HepG2 (cell line): ENCODE measurements at regions not wholly inside any gene's neighbourhood (a gene's known extent, or its start where the extent isn't known, plus 50 kb on each side); places are given as distances from the start of the nearest gene placed in this dataset.

ENCODE experiments used
- ATAC-seq: fragments of 200-7000 bp; cut with Tn5 transposase; 3 replicates; pipeline ENCODE4 v1.9.1; 2020; ENCODE audit warnings: mild to moderate bottlenecking, moderate library complexity
- BruUV-seq: library from RNA; stranded (reverse); fragments of 400-500 nt; replicated peaks from 2 replicates; lab custom pipeline; 2021; lab: Mats Ljungman, UMichigan
- CTCF ChIA-PET: fragments of 300-600 bp; formaldehyde crosslinking; extraction: SDS; loops from one replicate; lab custom pipeline; 2021; ENCODE audit warnings: low total read pairs, inconsistent platforms, low intra/inter-chr PET ratio; lab: Yijun Ruan, JAX
- POLR2A ChIA-PET: fragments of 350-600 bp; sonication (Branson Sonifier 250); formaldehyde crosslinking; loops from one replicate; lab custom pipeline; 2020; ENCODE audit warnings: antibody characterized with exemption, inconsistent platforms; lab: Yijun Ruan, JAX
- DNase-seq: peaks from one replicate; pipeline ENCODE4 v3.0.0-alpha.2; 2015; ENCODE audit warnings: low spot score
- FAIRE-seq: peaks from 3 replicates; lab custom pipeline; 2011; peaks lifted over from hg19 to GRCh38; lab: Jason Lieb, UNC
- H2AFZ ChIP-seq: one replicate; pipeline ENCODE4 v1.6.1; 2011; ENCODE audit warnings: low read length, inconsistent platforms
- H3K27ac ChIP-seq: fragments of 300-600 bp; 3 replicates; pipeline ENCODE4 v1.8.0; 2011; ENCODE audit warnings: mixed run types, mild to moderate bottlenecking, mixed read lengths, low read length, inconsistent platforms; ENCODE audit not compliant: insufficient read depth; ENCODE audit errors: extremely low read length
- H3K27me3 ChIP-seq, 2 experiments: fragments of 200-600 bp in 1 of 2; 2 replicates in 1 of 2; 3 replicates in 1 of 2; pipeline versions ENCODE4 v1.6.0 to v1.8.0; 2011; ENCODE audit warnings: low read length in 2 of 2, mild to moderate bottlenecking in 2 of 2, moderate library complexity in 2 of 2, inconsistent platforms in 1 of 2; ENCODE audit not compliant: insufficient read depth in 2 of 2, control insufficient read depth in 1 of 2
- H3K36me3 ChIP-seq, 2 experiments: fragments of 200-600 bp in 1 of 2; replicated peaks in 1 of 2; 2 replicates in 1 of 2; 3 replicates in 1 of 2; pipeline versions ENCODE4 v1.5.1 to v1.8.0; 2011; ENCODE audit warnings: low read length in 2 of 2, inconsistent platforms in 1 of 2; ENCODE audit not compliant: insufficient read depth in 2 of 2, control insufficient read depth in 1 of 2
- H3K4me1 ChIP-seq: 2 replicates; pipeline ENCODE4 v1.5.1; 2012; ENCODE audit warnings: low read length, inconsistent platforms; ENCODE audit not compliant: insufficient read depth
- H3K4me2 ChIP-seq: 2 replicates; pipeline ENCODE4 v1.6.0; 2011; ENCODE audit warnings: low read depth, low read length, inconsistent platforms
- H3K4me3 ChIP-seq, 3 experiments: fragments of 200-600 bp in 1 of 3; sonication (generic), shearing (Covaris generic) in 1 of 3; replicated peaks in 1 of 3; 2 replicates each; pipeline ENCODE4 v1.5.1; 2011 to 2016; ENCODE audit warnings: low read length in 3 of 3, inconsistent platforms in 2 of 3, low read depth in 2 of 3, mild to moderate bottlenecking in 2 of 3, control low read depth in 1 of 3, mixed read lengths in 1 of 3; ENCODE audit not compliant: insufficient read depth in 1 of 3
- H3K79me2 ChIP-seq: one replicate; pipeline ENCODE4 v1.6.1; 2011; ENCODE audit warnings: low read length, inconsistent platforms; ENCODE audit not compliant: insufficient read depth
- H3K9ac ChIP-seq: 2 replicates; pipeline ENCODE4 v1.6.0; 2011; ENCODE audit warnings: mild to moderate bottlenecking, low read depth, low read length, inconsistent platforms; ENCODE audit not compliant: insufficient read depth
- H3K9me3 ChIP-seq: 2 replicates; pipeline ENCODE4 v1.5.1; 2012; ENCODE audit warnings: mild to moderate bottlenecking, low read length
- H4K20me1 ChIP-seq: 2 replicates; pipeline ENCODE4 v1.6.0; 2011; ENCODE audit warnings: inconsistent platforms, mild to moderate bottlenecking, low read length, moderate library complexity; ENCODE audit not compliant: insufficient read depth
- ATM ChIP-seq: fragments of 450-650 bp; IDR thresholded peaks from 2 replicates; pipeline ENCODE4 v1.7.1; 2017; ENCODE audit warnings: mild to moderate bottlenecking, borderline replicate concordance
- ISL2 ChIP-seq: sonication (generic); formaldehyde crosslinking; IDR thresholded peaks from 2 replicates; pipeline ENCODE4 v1.5.0; 2020; ENCODE audit warnings: missing genetic modification reagents
- TARDBP ChIP-seq: sonication (generic); formaldehyde crosslinking; IDR thresholded peaks from 2 replicates; pipeline ENCODE4 v1.8.0; 2022; ENCODE audit warnings: mild to moderate bottlenecking, missing genetic modification reagents
- WGBS: methylation state at CpG from one replicate; pipeline ENCODE4 v1.1.6; 2017; ENCODE audit warnings: low lambda C conversion rate; 5-methylcytosine and 5-hydroxymethylcytosine counted together
- in situ Hi-C: cut with HindIII; loops from 2 replicates; pipeline ENCODE4 v1.10.0; 2017; ENCODE audit warnings: low pct_unique_long_range_greater_than_20kb; ENCODE audit not compliant: extremely low pct_ligation_motif_present
- intact Hi-C: fragments of 100-400 bp; cut with micrococcal nuclease; formaldehyde crosslinking; loops from one replicate; pipeline ENCODE4 v1.10.0; 2022; ENCODE audit not compliant: unreplicated experiment
- TF ChIP-seq, protein P1 (sequence below): sonication (generic); formaldehyde crosslinking; conservative IDR thresholded peaks from 2 replicates; pipeline ENCODE4 v1.4.0; 2020; ENCODE audit warnings: mild to moderate bottlenecking, missing genetic modification reagents, moderate library complexity
- TF ChIP-seq, protein P2 (sequence below): sonication (generic); formaldehyde crosslinking; IDR thresholded peaks from 2 replicates; pipeline ENCODE4 v1.8.1; 2023; ENCODE audit warnings: missing genetic modification reagents, inconsistent platforms, borderline replicate concordance

DNA sequence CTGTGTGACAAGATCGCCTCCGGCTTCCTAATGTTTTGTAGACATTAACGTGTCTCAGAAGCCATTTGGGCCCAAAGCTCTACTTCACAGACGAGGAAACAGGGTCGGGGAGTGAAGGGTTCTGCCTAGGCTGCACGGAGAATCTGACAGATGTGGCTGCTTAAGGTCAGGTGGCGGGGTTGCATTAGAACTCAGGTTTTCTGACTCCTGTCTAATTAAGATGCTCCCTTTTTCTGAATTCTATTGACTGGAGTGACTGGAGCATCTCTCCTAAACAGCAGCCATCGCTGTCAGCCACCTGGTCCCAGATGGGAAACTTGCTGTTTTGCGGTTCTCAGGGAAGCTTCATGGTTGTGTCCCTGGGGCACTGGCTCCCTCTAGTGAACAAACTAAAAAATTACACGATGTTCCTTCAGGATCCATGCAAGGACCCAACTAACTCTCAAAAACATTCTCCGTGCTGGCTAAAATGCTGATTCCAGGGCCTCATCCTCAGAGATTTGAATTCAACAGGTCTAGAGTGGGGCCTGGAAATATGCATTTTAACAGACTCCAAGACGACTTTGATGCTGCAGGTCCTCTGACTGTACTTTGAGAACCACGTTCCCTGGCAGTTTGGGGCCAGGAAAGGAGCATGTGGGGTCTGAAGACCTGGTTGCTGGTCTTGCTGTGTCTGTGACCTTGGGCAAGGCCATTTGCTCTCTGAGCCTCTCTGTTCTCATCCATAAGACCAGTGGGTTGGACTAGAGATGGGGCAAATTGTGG lies 117.4 kb downstream of the IRF8 start (continued):
- TF ChIP-seq TARDBP, result 0 out of 2 replicates have a peak, but pooled peaks have one; percentile 21
- TF ChIP-seq, protein P1, sequence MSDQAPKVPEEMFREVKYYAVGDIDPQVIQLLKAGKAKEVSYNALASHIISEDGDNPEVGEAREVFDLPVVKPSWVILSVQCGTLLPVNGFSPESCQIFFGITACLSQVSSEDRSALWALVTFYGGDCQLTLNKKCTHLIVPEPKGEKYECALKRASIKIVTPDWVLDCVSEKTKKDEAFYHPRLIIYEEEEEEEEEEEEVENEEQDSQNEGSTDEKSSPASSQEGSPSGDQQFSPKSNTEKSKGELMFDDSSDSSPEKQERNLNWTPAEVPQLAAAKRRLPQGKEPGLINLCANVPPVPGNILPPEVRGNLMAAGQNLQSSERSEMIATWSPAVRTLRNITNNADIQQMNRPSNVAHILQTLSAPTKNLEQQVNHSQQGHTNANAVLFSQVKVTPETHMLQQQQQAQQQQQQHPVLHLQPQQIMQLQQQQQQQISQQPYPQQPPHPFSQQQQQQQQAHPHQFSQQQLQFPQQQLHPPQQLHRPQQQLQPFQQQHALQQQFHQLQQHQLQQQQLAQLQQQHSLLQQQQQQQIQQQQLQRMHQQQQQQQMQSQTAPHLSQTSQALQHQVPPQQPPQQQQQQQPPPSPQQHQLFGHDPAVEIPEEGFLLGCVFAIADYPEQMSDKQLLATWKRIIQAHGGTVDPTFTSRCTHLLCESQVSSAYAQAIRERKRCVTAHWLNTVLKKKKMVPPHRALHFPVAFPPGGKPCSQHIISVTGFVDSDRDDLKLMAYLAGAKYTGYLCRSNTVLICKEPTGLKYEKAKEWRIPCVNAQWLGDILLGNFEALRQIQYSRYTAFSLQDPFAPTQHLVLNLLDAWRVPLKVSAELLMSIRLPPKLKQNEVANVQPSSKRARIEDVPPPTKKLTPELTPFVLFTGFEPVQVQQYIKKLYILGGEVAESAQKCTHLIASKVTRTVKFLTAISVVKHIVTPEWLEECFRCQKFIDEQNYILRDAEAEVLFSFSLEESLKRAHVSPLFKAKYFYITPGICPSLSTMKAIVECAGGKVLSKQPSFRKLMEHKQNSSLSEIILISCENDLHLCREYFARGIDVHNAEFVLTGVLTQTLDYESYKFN (CRISPR knock-in tag), result no peak

DNA sequence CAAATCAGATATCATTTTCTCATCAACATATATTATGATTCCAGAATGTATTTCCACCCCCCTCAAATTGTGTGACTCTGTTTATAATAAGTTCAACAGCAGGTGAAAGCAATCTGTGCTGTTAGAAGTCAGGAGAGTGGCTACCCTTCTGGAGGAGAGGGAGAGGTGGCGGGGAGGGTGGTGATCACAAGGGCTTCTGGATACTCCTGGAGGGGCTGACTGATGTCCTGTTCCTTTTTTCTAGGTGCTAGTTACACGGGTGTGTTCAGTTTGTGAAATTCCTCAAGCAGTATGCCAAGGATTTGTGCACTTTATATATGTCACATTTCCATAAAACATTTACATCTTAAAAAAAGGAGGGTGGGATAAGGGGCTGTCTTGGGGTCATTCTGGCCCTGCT lies 119.1 kb downstream of the IRF8 start:
- H3K9me3 ChIP-seq, result peaks cover 12% of the 10 kb centered on the region
- H3K27me3 ChIP-seq, result peaks cover 0 to 6% of the 10 kb centered on the region in 2 experiments; a peak in 1 of 5 replicates
- no peak overlapping the region for H3K4me3 ChIP-seq
- H3K9ac ChIP-seq, result no peak overlapping the region
- POLR2A ChIA-PET, result no interaction called here
- TF ChIP-seq ISL2 (no peak), ATM (no peak)
- TF ChIP-seq, protein P2, sequence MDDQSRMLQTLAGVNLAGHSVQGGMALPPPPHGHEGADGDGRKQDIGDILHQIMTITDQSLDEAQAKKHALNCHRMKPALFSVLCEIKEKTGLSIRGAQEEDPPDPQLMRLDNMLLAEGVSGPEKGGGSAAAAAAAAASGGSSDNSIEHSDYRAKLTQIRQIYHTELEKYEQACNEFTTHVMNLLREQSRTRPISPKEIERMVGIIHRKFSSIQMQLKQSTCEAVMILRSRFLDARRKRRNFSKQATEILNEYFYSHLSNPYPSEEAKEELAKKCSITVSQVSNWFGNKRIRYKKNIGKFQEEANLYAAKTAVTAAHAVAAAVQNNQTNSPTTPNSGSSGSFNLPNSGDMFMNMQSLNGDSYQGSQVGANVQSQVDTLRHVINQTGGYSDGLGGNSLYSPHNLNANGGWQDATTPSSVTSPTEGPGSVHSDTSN, result no peak
- no peaks in the 10 kb centered on the region for H3K4me1 ChIP-seq
- intact Hi-C loops (no loop called here), in situ Hi-C loops (loop anchor here (5.0 kb wide), 1 partner anchor 196 kb away; no protein-coding TSS in a partner anchor)
- no peak overlapping the region for H3K4me2 ChIP-seq
- no peak for FAIRE-seq
- H2AFZ ChIP-seq, result no peak overlapping the region
- no peak for DNase-seq
- ATAC-seq, result no peak
- no peaks in the 10 kb centered on the region for H3K79me2 ChIP-seq
- no peaks in the 10 kb centered on the region for H3K36me3 ChIP-seq
- no TSS peak for BruUV-seq
- no peak overlapping the region for H3K27ac ChIP-seq
- CTCF ChIA-PET, result no interaction called here
- H4K20me1 ChIP-seq, result no peaks in the 10 kb centered on the region; the same call in 1 of the 2 replicates
- 3% methylated on average over 2 of the region's 2 CpGs for WGBS
